DND-41 (cell line): ENCODE measurements at regions not wholly inside any gene's neighbourhood (a gene's known extent, or its start where the extent isn't known, plus 50 kb on each side); places are given as distances from the start of the nearest gene placed in this dataset.

Experiments used
- ATAC-seq: fragments of 200-7000 bp; cut with Tn5 transposase; 3 replicates; pipeline ENCODE4 v1.9.1; 2021; ENCODE audit warnings: low read depth; ENCODE audit not compliant: insufficient read depth
- DNase-seq: peaks from one replicate; pipeline ENCODE4 v3.0.0-alpha.2; 2020
- H2AFZ ChIP-seq: 2 replicates; pipeline ENCODE4 v1.6.0; 2012; ENCODE audit warnings: low read depth, low read length
- H3K27ac ChIP-seq: 2 replicates; pipeline ENCODE4 v1.5.1; 2012; ENCODE audit warnings: low read length, inconsistent platforms
- H3K27me3 ChIP-seq: fragments of 200-600 bp; sonication (generic); 2 replicates; pipeline ENCODE4 v1.6.0; 2012; ENCODE audit warnings: low read length, mild to moderate bottlenecking, inconsistent platforms; ENCODE audit not compliant: insufficient read depth, poor library complexity
- H3K36me3 ChIP-seq: 2 replicates; pipeline ENCODE4 v1.5.1; 2012; ENCODE audit warnings: low read length, inconsistent platforms; ENCODE audit not compliant: insufficient read depth
- H3K4me1 ChIP-seq: 2 replicates; pipeline ENCODE4 v1.5.1; 2012; ENCODE audit warnings: mild to moderate bottlenecking, low read length; ENCODE audit not compliant: insufficient read depth
- H3K4me2 ChIP-seq: 2 replicates; pipeline ENCODE4 v1.6.0; 2012; ENCODE audit warnings: mild to moderate bottlenecking, moderate library complexity, low read length, inconsistent platforms; ENCODE audit not compliant: insufficient read depth
- H3K4me3 ChIP-seq, 2 experiments: fragments of 200-600 bp in 1 of 2; shearing (Covaris generic) in 1 of 2; 2 replicates each; pipeline ENCODE4 v1.5.1; 2012 to 2016; ENCODE audit warnings: inconsistent platforms in 2 of 2, low read length in 2 of 2, mild to moderate bottlenecking in 2 of 2, low read depth in 1 of 2, moderate library complexity in 1 of 2
- H3K79me2 ChIP-seq: 2 replicates; pipeline ENCODE4 v1.6.0; 2012; ENCODE audit warnings: low read length, inconsistent platforms; ENCODE audit not compliant: insufficient read depth
- H3K9ac ChIP-seq: 2 replicates; pipeline ENCODE4 v1.6.0; 2012; ENCODE audit warnings: low read depth, mild to moderate bottlenecking, inconsistent platforms, low read length, moderate library complexity
- H3K9me3 ChIP-seq: 2 replicates; pipeline ENCODE4 v1.5.1; 2012; ENCODE audit warnings: low read length, moderate library complexity, mild to moderate bottlenecking, inconsistent platforms; ENCODE audit not compliant: insufficient read depth, severe bottlenecking
- H4K20me1 ChIP-seq: 2 replicates; pipeline ENCODE4 v1.6.0; 2012; ENCODE audit warnings: low read length; ENCODE audit not compliant: insufficient read depth
- CTCF ChIP-seq: IDR thresholded peaks from 2 replicates; pipeline ENCODE4 v1.5.1; 2012; ENCODE audit warnings: borderline replicate concordance, low read length, moderate library complexity, mild to moderate bottlenecking; ENCODE audit not compliant: poor library complexity, severe bottlenecking; ENCODE audit errors: extremely low read depth
- EZH2 ChIP-seq: IDR thresholded peaks from 3 replicates; pipeline ENCODE4 v1.6.1; 2012; ENCODE audit warnings: borderline replicate concordance, low read depth, mild to moderate bottlenecking, moderate library complexity, low read length, inconsistent platforms; ENCODE audit not compliant: severe bottlenecking

- no peak for DNase-seq
- no peak overlapping the region for H2AFZ ChIP-seq
- H3K79me2 ChIP-seq: no peaks in the 10 kb centered on the region
- no peaks in the 10 kb centered on the region for H4K20me1 ChIP-seq
- H3K27me3 ChIP-seq: no peaks in the 10 kb centered on the region
- H3K4me2 ChIP-seq: no peak overlapping the region
- no peaks in the 10 kb centered on the region for H3K9me3 ChIP-seq
- no peak for ATAC-seq
- TF ChIP-seq CTCF: no peak
- no peak for TF ChIP-seq EZH2
- H3K36me3 ChIP-seq: no peaks in the 10 kb centered on the region
- H3K27ac ChIP-seq: no peak overlapping the region
- no peak overlapping the region for H3K4me3 ChIP-seq
- no peak overlapping the region for H3K9ac ChIP-seq
- H3K4me1 ChIP-seq: no peaks in the 10 kb centered on the region
Measured at GRCh38 chr6:95128439-95128838, 448.9 kb upstream of the MANEA start.

GRCh38 chr6:95128947-95129346 lies 448.4 kb upstream of the MANEA start:
- TF ChIP-seq CTCF: no peak
- no peak for TF ChIP-seq EZH2
- Histone ChIP-seq H3K9me3 (no peaks in the 10 kb centered on the region), H3K36me3 (no peaks in the 10 kb centered on the region), H3K4me1 (no peaks in the 10 kb centered on the region), H3K79me2 (no peaks in the 10 kb centered on the region), H3K4me3 (no peak overlapping the region), H2AFZ (no peak overlapping the region), H3K27ac (no peak overlapping the region), H3K27me3 (no peaks in the 10 kb centered on the region), H4K20me1 (no peaks in the 10 kb centered on the region), H3K4me2 (no peak overlapping the region), H3K9ac (no peak overlapping the region)
- no peak for ATAC-seq
- no peak for DNase-seq

GRCh38 chr6:95133578-95133977 lies 443.8 kb upstream of the MANEA start:
- H3K4me1 ChIP-seq: no peaks in the 10 kb centered on the region
- H3K4me3 ChIP-seq: no peak overlapping the region
- no peaks in the 10 kb centered on the region for H3K79me2 ChIP-seq
- no peak overlapping the region for H3K27ac ChIP-seq
- DNase-seq: no peak
- H3K27me3 ChIP-seq: no peaks in the 10 kb centered on the region
- H4K20me1 ChIP-seq: no peaks in the 10 kb centered on the region
- TF ChIP-seq EZH2 (no peak), CTCF (no peak)
- H3K36me3 ChIP-seq: no peaks in the 10 kb centered on the region
- ATAC-seq: no peak
- no peaks in the 10 kb centered on the region for H3K9me3 ChIP-seq
- H3K9ac ChIP-seq: no peak overlapping the region
- H2AFZ ChIP-seq: no peak overlapping the region
- no peak overlapping the region for H3K4me2 ChIP-seq

- Histone ChIP-seq H3K9ac (no peak overlapping the region), H3K79me2 (no peaks in the 10 kb centered on the region)
Measured at GRCh38 chr6:95135182-95135581, 442.2 kb upstream of the MANEA start.

More at GRCh38 chr6:95135182-95135581, 442.2 kb upstream of the MANEA start:
- no peaks in the 10 kb centered on the region for H3K27me3 ChIP-seq
- no peak overlapping the region for H2AFZ ChIP-seq
- H3K4me1 ChIP-seq: no peaks in the 10 kb centered on the region
- TF ChIP-seq CTCF (no peak), EZH2 (no peak)
- DNase-seq: no peak
- ATAC-seq: no peak
- no peak overlapping the region for H3K4me3 ChIP-seq
- H3K9me3 ChIP-seq: no peaks in the 10 kb centered on the region
- H3K27ac ChIP-seq: no peak overlapping the region
- H3K4me2 ChIP-seq: no peak overlapping the region
- no peaks in the 10 kb centered on the region for H3K36me3 ChIP-seq
- H4K20me1 ChIP-seq: no peaks in the 10 kb centered on the region
